HepG2 (cell line): ENCODE measurements at regions not wholly inside any gene's neighbourhood (a gene's known extent, or its start where the extent isn't known, plus 50 kb on each side); places are given as distances from the start of the nearest gene placed in this dataset.

ENCODE experiments used
- FOXO1 ChIP-seq: sonication (generic); formaldehyde crosslinking; IDR thresholded peaks from 2 replicates; pipeline ENCODE4 v1.4.0; 2020; ENCODE audit warnings: missing genetic modification reagents
- GATAD1 ChIP-seq: IDR thresholded peaks from 2 replicates; pipeline ENCODE4 v1.6.1; 2016; ENCODE audit warnings: missing genetic modification reagents, missing compliant biosample characterization
- MIER3 ChIP-seq: IDR thresholded peaks from 2 replicates; pipeline ENCODE4 v1.6.1; 2016; ENCODE audit warnings: missing compliant biosample characterization, borderline replicate concordance
- MTA1 ChIP-seq: sonication (generic); formaldehyde crosslinking; IDR thresholded peaks from 2 replicates; pipeline ENCODE4 v1.4.0; 2020; ENCODE audit warnings: missing genetic modification reagents, mild to moderate bottlenecking, borderline replicate concordance
- MYC ChIP-seq: sonication (generic); formaldehyde crosslinking; IDR thresholded peaks from 2 replicates; pipeline ENCODE4 v1.9.0; 2021; ENCODE audit warnings: missing genetic modification reagents, borderline replicate concordance
- PAX8 ChIP-seq: sonication (generic); formaldehyde crosslinking; IDR thresholded peaks from 2 replicates; pipeline ENCODE4 v1.8.0; 2022; ENCODE audit warnings: mild to moderate bottlenecking, missing genetic modification reagents, borderline replicate concordance
- REPIN1 ChIP-seq: sonication (generic); formaldehyde crosslinking; IDR thresholded peaks from 2 replicates; pipeline ENCODE4 v1.8.0; 2022; ENCODE audit warnings: missing genetic modification reagents, low read depth, mild to moderate bottlenecking, borderline replicate concordance
- RERE ChIP-seq: IDR thresholded peaks from 2 replicates; pipeline ENCODE4 v1.6.1; 2016; ENCODE audit warnings: low read depth, missing genetic modification reagents, missing compliant biosample characterization
- SRSF1 ChIP-seq: fragments of 200-400 bp; formaldehyde crosslinking; optimal IDR thresholded peaks from 2 replicates; pipeline ENCODE3; 2017; ENCODE audit warnings: mild to moderate bottlenecking, low read depth, low read length, moderate library complexity
- ZFP82 ChIP-seq: sonication (generic); formaldehyde crosslinking; IDR thresholded peaks from 2 replicates; pipeline ENCODE4 v1.5.1; 2020; ENCODE audit warnings: mild to moderate bottlenecking, missing genetic modification reagents, borderline replicate concordance
- ZNF280D ChIP-seq: sonication (generic); formaldehyde crosslinking; IDR thresholded peaks from 2 replicates; pipeline ENCODE4 v1.5.1; 2020; ENCODE audit warnings: mild to moderate bottlenecking, missing genetic modification reagents
- ZNF501 ChIP-seq: sonication (generic); formaldehyde crosslinking; IDR thresholded peaks from 2 replicates; pipeline ENCODE4 v1.5.1; 2020; ENCODE audit warnings: mild to moderate bottlenecking, moderate library complexity, missing genetic modification reagents
- ZNF577 ChIP-seq: sonication (generic); formaldehyde crosslinking; IDR thresholded peaks from 2 replicates; pipeline ENCODE4 v1.4.0; 2020; ENCODE audit warnings: mild to moderate bottlenecking, low read depth, missing genetic modification reagents, borderline replicate concordance
- ZNF782 ChIP-seq: sonication (generic); formaldehyde crosslinking; IDR thresholded peaks from 2 replicates; pipeline ENCODE4 v1.4.0; 2020; ENCODE audit warnings: missing genetic modification reagents, mild to moderate bottlenecking, borderline replicate concordance
- ZNF891 ChIP-seq: sonication (generic); formaldehyde crosslinking; IDR thresholded peaks from 2 replicates; pipeline ENCODE4 v1.5.0; 2020; ENCODE audit warnings: mild to moderate bottlenecking, missing genetic modification reagents
- TF ChIP-seq, protein P1 (sequence below): fragments of 450-650 bp; IDR thresholded peaks from 2 replicates; pipeline ENCODE4 v1.6.1; 2017
- TF ChIP-seq, protein P2 (sequence below): sonication (generic); formaldehyde crosslinking; IDR thresholded peaks from 2 replicates; pipeline ENCODE4 v1.5.0; 2020; ENCODE audit warnings: missing genetic modification reagents

- TF ChIP-seq, protein P1, sequence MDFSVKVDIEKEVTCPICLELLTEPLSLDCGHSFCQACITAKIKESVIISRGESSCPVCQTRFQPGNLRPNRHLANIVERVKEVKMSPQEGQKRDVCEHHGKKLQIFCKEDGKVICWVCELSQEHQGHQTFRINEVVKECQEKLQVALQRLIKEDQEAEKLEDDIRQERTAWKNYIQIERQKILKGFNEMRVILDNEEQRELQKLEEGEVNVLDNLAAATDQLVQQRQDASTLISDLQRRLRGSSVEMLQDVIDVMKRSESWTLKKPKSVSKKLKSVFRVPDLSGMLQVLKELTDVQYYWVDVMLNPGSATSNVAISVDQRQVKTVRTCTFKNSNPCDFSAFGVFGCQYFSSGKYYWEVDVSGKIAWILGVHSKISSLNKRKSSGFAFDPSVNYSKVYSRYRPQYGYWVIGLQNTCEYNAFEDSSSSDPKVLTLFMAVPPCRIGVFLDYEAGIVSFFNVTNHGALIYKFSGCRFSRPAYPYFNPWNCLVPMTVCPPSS = no peak
- TF ChIP-seq ZNF891 (CRISPR knock-in tag) (no peak), ZNF577 (CRISPR knock-in tag) (no peak), FOXO1 (CRISPR knock-in tag) (no peak), ZNF782 (CRISPR knock-in tag) (no peak), SRSF1 (no peak), RERE (CRISPR knock-in tag) (no peak; the same call in 1 of the 2 replicates), REPIN1 (CRISPR knock-in tag) (no peak), ZFP82 (no peak), MIER3 (CRISPR knock-in tag) (no peak), PAX8 (CRISPR knock-in tag) (no peak), MYC (CRISPR knock-in tag) (no peak), GATAD1 (no peak), ZNF280D (CRISPR knock-in tag) (no peak), ZNF501 (CRISPR knock-in tag) (no peak), MTA1 (CRISPR knock-in tag) (no peak)
- TF ChIP-seq, protein P2, sequence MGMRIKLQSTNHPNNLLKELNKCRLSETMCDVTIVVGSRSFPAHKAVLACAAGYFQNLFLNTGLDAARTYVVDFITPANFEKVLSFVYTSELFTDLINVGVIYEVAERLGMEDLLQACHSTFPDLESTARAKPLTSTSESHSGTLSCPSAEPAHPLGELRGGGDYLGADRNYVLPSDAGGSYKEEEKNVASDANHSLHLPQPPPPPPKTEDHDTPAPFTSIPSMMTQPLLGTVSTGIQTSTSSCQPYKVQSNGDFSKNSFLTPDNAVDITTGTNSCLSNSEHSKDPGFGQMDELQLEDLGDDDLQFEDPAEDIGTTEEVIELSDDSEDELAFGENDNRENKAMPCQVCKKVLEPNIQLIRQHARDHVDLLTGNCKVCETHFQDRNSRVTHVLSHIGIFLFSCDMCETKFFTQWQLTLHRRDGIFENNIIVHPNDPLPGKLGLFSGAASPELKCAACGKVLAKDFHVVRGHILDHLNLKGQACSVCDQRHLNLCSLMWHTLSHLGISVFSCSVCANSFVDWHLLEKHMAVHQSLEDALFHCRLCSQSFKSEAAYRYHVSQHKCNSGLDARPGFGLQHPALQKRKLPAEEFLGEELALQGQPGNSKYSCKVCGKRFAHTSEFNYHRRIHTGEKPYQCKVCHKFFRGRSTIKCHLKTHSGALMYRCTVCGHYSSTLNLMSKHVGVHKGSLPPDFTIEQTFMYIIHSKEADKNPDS (CRISPR knock-in tag) = no peak
Observed at GRCh38 chr4:123893011-123893981, 496.7 kb downstream of the SPRY1 start (continued).
